Fibroblast of villous mesenchyme (primary cell): ENCODE measurements at regions not wholly inside any gene's neighbourhood (a gene's known extent, or its start where the extent isn't known, plus 50 kb on each side); places are given as distances from the start of the nearest gene placed in this dataset.

ENCODE experiments used
- DNase-seq: peaks from one replicate; pipeline ENCODE4 v3.0.0-alpha.2; 2010; ENCODE audit warnings: low read depth
- H3K4me3 ChIP-seq: 2 replicates; pipeline ENCODE4 v1.5.1; 2011; ENCODE audit warnings: low read depth, mild to moderate bottlenecking, low read length
- CTCF ChIP-seq: IDR thresholded peaks from 2 replicates; pipeline ENCODE4 v1.5.1; 2012; ENCODE audit warnings: low read depth, mild to moderate bottlenecking, low read length; ENCODE audit not compliant: insufficient read depth

- H3K4me3 ChIP-seq: no peak overlapping the region
- no peak for TF ChIP-seq CTCF
- DNase-seq: no peak
Measured at GRCh38 chr20:54763366-54763765, 288.0 kb downstream of the DOK5 start.

GRCh38 chr20:54759589-54759988 is 284.2 kb downstream of the DOK5 start:
- DNase-seq: no peak
- H3K4me3 ChIP-seq: no peak overlapping the region
- TF ChIP-seq CTCF: no peak

GRCh38 chr20:54746796-54747195 is 271.4 kb downstream of the DOK5 start:
- no peak overlapping the region for H3K4me3 ChIP-seq
- no peak for TF ChIP-seq CTCF
- DNase-seq: no peak

- DNase-seq: no peak
- no peak for TF ChIP-seq CTCF
- H3K4me3 ChIP-seq: no peak overlapping the region
Measured at GRCh38 chr20:54745780-54746179, 270.4 kb downstream of the DOK5 start.

GRCh38 chr20:54744097-54744496 is 268.7 kb downstream of the DOK5 start:
- no peak for TF ChIP-seq CTCF
- no peak for DNase-seq
- H3K4me3 ChIP-seq: no peak overlapping the region

- TF ChIP-seq CTCF: no peak
- H3K4me3 ChIP-seq: no peak overlapping the region
- no peak for DNase-seq
Measured at GRCh38 chr20:54742193-54742592, 266.8 kb downstream of the DOK5 start.

- no peak for DNase-seq
- H3K4me3 ChIP-seq: no peak overlapping the region
- no peak for TF ChIP-seq CTCF
Measured at GRCh38 chr20:54736421-54736820, 261.0 kb downstream of the DOK5 start.
